ENCODE measurements at regions not wholly inside any gene's neighbourhood (a gene's known extent, or its start where the extent isn't known, plus 50 kb on each side); places are given as distances from the start of the nearest gene placed in this dataset.

GRCh38 chr1:194256010-194256409 lies 1069.6 kb upstream of the B3GALT2 start:
- Histone ChIP-seq H3K79me2 (ENCODE audit: insufficient read depth, low read length) (no peaks in the 10 kb centered on the region), H3K9ac (ENCODE audit: low read depth, low read length, poor library complexity, severe bottlenecking) (no peak overlapping the region), H3K4me2 (ENCODE audit: low read depth, low read length, poor library complexity, severe bottlenecking) (no peak overlapping the region), H4K20me1 (ENCODE audit: insufficient read depth, low read length, poor library complexity, severe bottlenecking) (no peaks in the 10 kb centered on the region), H3K4me1 (ENCODE audit: insufficient read depth, low read length, poor library complexity, severe bottlenecking) (no peaks in the 10 kb centered on the region), H2AFZ (ENCODE audit: low read length) (no peak overlapping the region), H3K27me3 (ENCODE audit: insufficient read depth, low read length, poor library complexity, severe bottlenecking) (peaks cover 31% of the 10 kb centered on the region), H3K9me3 (ENCODE audit: insufficient read depth, low read depth, low read length) (no peaks in the 10 kb centered on the region), H3K9me2 (replicated peaks; ENCODE audit: low read depth, low read length) (no peaks in the 10 kb centered on the region), H3K4me3 (ENCODE audit: low read length, poor library complexity, severe bottlenecking) (no peak overlapping the region), H3K36me3 (ENCODE audit: insufficient read depth, low read length) (no peaks in the 10 kb centered on the region), H3F3A (ENCODE audit: low read depth) (no peaks in the 10 kb centered on the region)
- TF ChIP-seq EZH2phosphoT487 (IDR thresholded peaks at IDR 0.05; ENCODE audit: borderline replicate concordance) (no peak), CTCF (conservative IDR thresholded peaks at IDR 0.05; ENCODE audit: low read length) (no peak)

GRCh38 chr1:194252199-194252598 lies 1065.8 kb upstream of the B3GALT2 start:
- Histone ChIP-seq H3K36me3 (ENCODE audit: insufficient read depth, low read length) (no peaks in the 10 kb centered on the region), H3K9me2 (replicated peaks; ENCODE audit: low read depth, low read length) (no peaks in the 10 kb centered on the region), H3K27me3 (ENCODE audit: insufficient read depth, low read length, poor library complexity, severe bottlenecking) (peaks cover 53% of the 10 kb centered on the region), H4K20me1 (ENCODE audit: insufficient read depth, low read length, poor library complexity, severe bottlenecking) (no peaks in the 10 kb centered on the region), H3K79me2 (ENCODE audit: insufficient read depth, low read length) (no peaks in the 10 kb centered on the region), H3F3A (ENCODE audit: low read depth) (no peaks in the 10 kb centered on the region), H3K4me2 (ENCODE audit: low read depth, low read length, poor library complexity, severe bottlenecking) (no peak overlapping the region), H3K4me3 (ENCODE audit: low read length, poor library complexity, severe bottlenecking) (no peak overlapping the region), H3K9ac (ENCODE audit: low read depth, low read length, poor library complexity, severe bottlenecking) (no peak overlapping the region), H2AFZ (ENCODE audit: low read length) (no peak overlapping the region), H3K4me1 (ENCODE audit: insufficient read depth, low read length, poor library complexity, severe bottlenecking) (no peaks in the 10 kb centered on the region), H3K9me3 (ENCODE audit: insufficient read depth, low read depth, low read length) (no peaks in the 10 kb centered on the region)
- TF ChIP-seq CTCF (conservative IDR thresholded peaks at IDR 0.05; ENCODE audit: low read length) (no peak), EZH2phosphoT487 (IDR thresholded peaks at IDR 0.05; ENCODE audit: borderline replicate concordance) (no peak)

- no peak overlapping the region for H2AFZ ChIP-seq (ENCODE audit: low read length)
- H3K4me3 ChIP-seq (ENCODE audit: low read length, poor library complexity, severe bottlenecking): no peak overlapping the region
- no peaks in the 10 kb centered on the region for H3F3A ChIP-seq (ENCODE audit: low read depth)
- H3K27me3 ChIP-seq (ENCODE audit: insufficient read depth, low read length, poor library complexity, severe bottlenecking): peaks cover 89% of the 10 kb centered on the region
- no peak overlapping the region for H3K9ac ChIP-seq (ENCODE audit: low read depth, low read length, poor library complexity, severe bottlenecking)
- TF ChIP-seq EZH2phosphoT487 (IDR thresholded peaks at IDR 0.05; ENCODE audit: borderline replicate concordance) (no peak), CTCF (conservative IDR thresholded peaks at IDR 0.05; ENCODE audit: low read length) (no peak)
- H4K20me1 ChIP-seq (ENCODE audit: insufficient read depth, low read length, poor library complexity, severe bottlenecking): no peaks in the 10 kb centered on the region
- H3K36me3 ChIP-seq (ENCODE audit: insufficient read depth, low read length): no peaks in the 10 kb centered on the region
- no peaks in the 10 kb centered on the region; the same call in 1 of the 2 replicates for H3K9me3 ChIP-seq (ENCODE audit: insufficient read depth, low read depth, low read length)
- no peak overlapping the region for H3K4me2 ChIP-seq (ENCODE audit: low read depth, low read length, poor library complexity, severe bottlenecking)
- no peaks in the 10 kb centered on the region for H3K4me1 ChIP-seq (ENCODE audit: insufficient read depth, low read length, poor library complexity, severe bottlenecking)
- H3K9me2 ChIP-seq (replicated peaks; ENCODE audit: low read depth, low read length): no peaks in the 10 kb centered on the region
- no peaks in the 10 kb centered on the region for H3K79me2 ChIP-seq (ENCODE audit: insufficient read depth, low read length)
Observed at GRCh38 chr1:194241215-194241614, 1054.8 kb upstream of the B3GALT2 start.

Data from Loucy (cell line).